Hepatocyte (in vitro differentiated cells): ENCODE measurements at regions not wholly inside any gene's neighbourhood (a gene's known extent, or its start where the extent isn't known, plus 50 kb on each side); places are given as distances from the start of the nearest gene placed in this dataset.

Source experiments
- DNase-seq: peaks from one replicate; pipeline ENCODE4 v3.0.0-alpha.2; 2016; ENCODE audit warnings: low spot score
- H2AFZ ChIP-seq: fragments of 200-600 bp; sonication (generic); 2 replicates; pipeline ENCODE4 v1.6.0; 2016; ENCODE audit warnings: antibody characterized with exemption, mild to moderate bottlenecking
- H3K27ac ChIP-seq: fragments of 200-600 bp; sonication (generic); 2 replicates; pipeline ENCODE4 v1.5.1; 2016; ENCODE audit warnings: mild to moderate bottlenecking
- H3K27me3 ChIP-seq: fragments of 200-600 bp; sonication (generic); 2 replicates; pipeline ENCODE4 v1.6.1; 2016
- H3K36me3 ChIP-seq: fragments of 200-600 bp; sonication (generic); replicated peaks from 2 replicates; pipeline ENCODE4 v1.5.1; 2016; ENCODE audit warnings: low read depth; ENCODE audit not compliant: insufficient read depth
- H3K4me1 ChIP-seq: fragments of 200-600 bp; sonication (generic); 2 replicates; pipeline ENCODE4 v1.5.1; 2016; ENCODE audit warnings: mild to moderate bottlenecking, moderate library complexity; ENCODE audit not compliant: insufficient read depth
- H3K4me2 ChIP-seq: fragments of 200-600 bp; sonication (generic); 2 replicates; pipeline ENCODE4 v1.6.0; 2016
- H3K4me3 ChIP-seq: fragments of 200-600 bp; sonication (generic); 2 replicates; pipeline ENCODE4 v1.5.1; 2016; ENCODE audit warnings: mild to moderate bottlenecking
- H3K79me2 ChIP-seq: fragments of 200-600 bp; sonication (generic); 2 replicates; pipeline ENCODE4 v1.6.0; 2017; ENCODE audit warnings: mild to moderate bottlenecking
- H3K9me2 ChIP-seq: fragments of 200-600 bp; sonication (generic); replicated peaks from 2 replicates; pipeline ENCODE4 v1.6.0; 2017; ENCODE audit warnings: mild to moderate bottlenecking; ENCODE audit not compliant: insufficient read depth
- H3K9me3 ChIP-seq: fragments of 200-600 bp; sonication (generic); 2 replicates; pipeline ENCODE4 v1.5.1; 2016; ENCODE audit warnings: low read depth, mild to moderate bottlenecking
- H4K20me1 ChIP-seq: fragments of 200-600 bp; sonication (generic); 2 replicates; pipeline ENCODE4 v1.6.0; 2016; ENCODE audit warnings: mild to moderate bottlenecking; ENCODE audit not compliant: insufficient read depth, poor library complexity, severe bottlenecking
- EZH2 ChIP-seq: fragments of 200-600 bp; sonication (generic); IDR thresholded peaks from 2 replicates; pipeline ENCODE4 v1.6.1; 2016; ENCODE audit warnings: antibody characterized with exemption, mild to moderate bottlenecking, borderline replicate concordance
- EZH2phosphoT487 ChIP-seq: fragments of 200-600 bp; sonication (generic); IDR thresholded peaks from one replicate; pipeline ENCODE4 v1.6.1; 2018; ENCODE audit warnings: antibody characterized with exemption, mild to moderate bottlenecking, low read depth, moderate library complexity; ENCODE audit not compliant: unreplicated experiment, severe bottlenecking
- WGBS: methylation state at CpG from one replicate; pipeline ENCODE4 v1.1.6; 2016; ENCODE audit warnings: low lambda C conversion rate; ENCODE audit errors: missing lambda C conversion rate; 5-methylcytosine and 5-hydroxymethylcytosine counted together
- TF ChIP-seq, protein P1 (sequence below): fragments of 200-600 bp; sonication (generic); IDR thresholded peaks from 2 replicates; pipeline ENCODE4 v1.5.1; 2016; ENCODE audit warnings: antibody characterized with exemption, mild to moderate bottlenecking; ENCODE audit not compliant: poor library complexity

DNA sequence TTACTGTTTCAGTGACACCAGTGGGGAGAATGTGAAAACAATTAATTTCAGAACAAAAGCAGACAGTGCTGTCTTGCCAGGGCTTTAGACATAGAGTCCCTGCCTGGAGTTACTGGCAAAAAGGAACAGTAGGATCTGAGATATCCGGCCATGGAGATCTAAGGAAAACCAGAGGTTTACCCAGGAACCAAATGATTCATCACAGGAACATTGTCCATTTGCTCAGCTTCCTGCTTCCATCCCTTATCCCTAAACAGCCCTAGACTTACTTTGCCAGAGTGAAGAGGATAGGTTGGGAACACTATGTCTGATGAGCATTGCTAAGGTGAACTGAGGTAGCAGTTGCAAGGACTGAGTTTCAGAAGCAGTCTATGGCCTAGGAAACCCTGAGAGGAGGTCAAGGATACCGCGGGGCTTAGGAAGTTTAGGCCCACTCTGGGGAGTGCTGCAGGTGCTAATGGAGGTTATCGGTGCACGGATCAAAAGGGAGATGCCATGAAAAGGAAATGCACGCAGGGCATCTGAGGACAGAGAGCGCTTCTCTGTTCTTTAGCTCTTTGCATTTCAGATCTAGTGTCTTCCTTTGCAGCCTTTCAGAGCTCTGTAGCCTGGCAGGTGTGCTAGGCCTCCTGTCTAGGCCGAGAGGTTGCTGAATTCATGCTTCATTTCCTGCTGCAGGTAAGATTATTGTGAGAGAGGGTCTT, 223.9 kb downstream of the CDCA7 start:
- DNase-seq: no peak
- no peaks in the 10 kb centered on the region for H3K27me3 ChIP-seq
- WGBS: 94% methylated on average over 8 of the region's 8 CpGs
- H3K36me3 ChIP-seq: no peaks in the 10 kb centered on the region
- H3K4me1 ChIP-seq: no peaks in the 10 kb centered on the region
- H3K9me3 ChIP-seq: no peaks in the 10 kb centered on the region
- H3K79me2 ChIP-seq: no peaks in the 10 kb centered on the region
- no peak overlapping the region for H3K4me3 ChIP-seq
- no peaks in the 10 kb centered on the region for H3K9me2 ChIP-seq
- TF ChIP-seq EZH2 (no peak), EZH2phosphoT487 (no peak)
- TF ChIP-seq, protein P1, sequence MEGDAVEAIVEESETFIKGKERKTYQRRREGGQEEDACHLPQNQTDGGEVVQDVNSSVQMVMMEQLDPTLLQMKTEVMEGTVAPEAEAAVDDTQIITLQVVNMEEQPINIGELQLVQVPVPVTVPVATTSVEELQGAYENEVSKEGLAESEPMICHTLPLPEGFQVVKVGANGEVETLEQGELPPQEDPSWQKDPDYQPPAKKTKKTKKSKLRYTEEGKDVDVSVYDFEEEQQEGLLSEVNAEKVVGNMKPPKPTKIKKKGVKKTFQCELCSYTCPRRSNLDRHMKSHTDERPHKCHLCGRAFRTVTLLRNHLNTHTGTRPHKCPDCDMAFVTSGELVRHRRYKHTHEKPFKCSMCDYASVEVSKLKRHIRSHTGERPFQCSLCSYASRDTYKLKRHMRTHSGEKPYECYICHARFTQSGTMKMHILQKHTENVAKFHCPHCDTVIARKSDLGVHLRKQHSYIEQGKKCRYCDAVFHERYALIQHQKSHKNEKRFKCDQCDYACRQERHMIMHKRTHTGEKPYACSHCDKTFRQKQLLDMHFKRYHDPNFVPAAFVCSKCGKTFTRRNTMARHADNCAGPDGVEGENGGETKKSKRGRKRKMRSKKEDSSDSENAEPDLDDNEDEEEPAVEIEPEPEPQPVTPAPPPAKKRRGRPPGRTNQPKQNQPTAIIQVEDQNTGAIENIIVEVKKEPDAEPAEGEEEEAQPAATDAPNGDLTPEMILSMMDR: no peak
- no peak overlapping the region for H3K27ac ChIP-seq
- H2AFZ ChIP-seq: no peak overlapping the region
- H4K20me1 ChIP-seq: no peaks in the 10 kb centered on the region
- H3K4me2 ChIP-seq: no peak overlapping the region

DNA sequence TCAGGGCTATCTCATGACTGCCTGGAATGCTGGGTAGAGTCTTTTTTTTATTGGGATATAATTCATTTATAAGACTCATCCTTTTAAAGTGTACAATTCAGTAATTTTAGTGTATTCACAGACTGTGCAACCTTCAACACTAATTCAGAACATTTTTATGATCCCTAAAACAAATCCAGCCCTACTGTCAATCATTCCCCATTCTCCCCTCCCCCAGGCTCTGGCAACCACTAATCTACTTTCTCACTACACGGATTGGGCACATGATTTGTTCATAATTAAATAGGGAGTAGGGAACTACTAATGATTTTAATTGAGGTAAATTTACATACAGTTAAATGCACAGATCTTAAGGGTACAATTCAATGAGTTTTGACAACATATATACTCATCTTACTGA, 225.7 kb downstream of the CDCA7 start:
- no peak overlapping the region for H2AFZ ChIP-seq
- no peak overlapping the region for H3K4me3 ChIP-seq
- WGBS: 79% methylated on average over 1 of the region's 1 CpG
- no peak overlapping the region for H3K27ac ChIP-seq
- no peak overlapping the region for H3K4me2 ChIP-seq
- H3K9me3 ChIP-seq: no peaks in the 10 kb centered on the region
- no peaks in the 10 kb centered on the region for H4K20me1 ChIP-seq
- no peak for DNase-seq
- no peaks in the 10 kb centered on the region for H3K4me1 ChIP-seq
- no peak for TF ChIP-seq EZH2
- TF ChIP-seq EZH2phosphoT487: no peak
- TF ChIP-seq, protein P1: no peak
- no peaks in the 10 kb centered on the region for H3K36me3 ChIP-seq
- no peaks in the 10 kb centered on the region for H3K79me2 ChIP-seq
- no peaks in the 10 kb centered on the region for H3K27me3 ChIP-seq
- no peaks in the 10 kb centered on the region for H3K9me2 ChIP-seq

DNA sequence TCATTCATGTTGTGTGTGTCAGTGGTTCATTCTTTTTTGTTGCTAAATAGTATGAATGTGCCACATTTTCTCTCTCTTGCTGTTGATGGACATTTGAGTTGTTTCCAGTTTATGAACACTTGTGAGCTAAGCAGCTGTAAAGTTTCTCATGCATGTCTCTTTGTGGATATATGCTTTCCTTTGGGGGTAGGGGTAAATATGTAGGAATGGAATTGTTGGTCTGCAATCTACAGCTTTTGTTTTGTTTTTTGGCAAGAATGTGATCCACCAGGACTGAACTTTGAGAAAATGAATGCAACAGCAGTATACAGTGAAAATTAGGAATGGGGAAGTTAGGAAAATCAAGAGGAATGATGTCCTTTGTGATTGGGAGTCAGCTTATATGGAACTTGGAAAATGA, 226.3 kb downstream of the CDCA7 start:
- TF ChIP-seq EZH2phosphoT487 (no peak), EZH2 (no peak)
- TF ChIP-seq, protein P1: no peak
- Histone ChIP-seq H3K79me2 (no peaks in the 10 kb centered on the region), H3K9me2 (no peaks in the 10 kb centered on the region), H3K4me2 (no peak overlapping the region), H3K4me1 (no peaks in the 10 kb centered on the region), H2AFZ (no peak overlapping the region), H3K9me3 (no peaks in the 10 kb centered on the region), H4K20me1 (no peaks in the 10 kb centered on the region), H3K36me3 (no peaks in the 10 kb centered on the region), H3K27ac (no peak overlapping the region), H3K4me3 (no peak overlapping the region), H3K27me3 (no peaks in the 10 kb centered on the region)
- no peak for DNase-seq

DNA sequence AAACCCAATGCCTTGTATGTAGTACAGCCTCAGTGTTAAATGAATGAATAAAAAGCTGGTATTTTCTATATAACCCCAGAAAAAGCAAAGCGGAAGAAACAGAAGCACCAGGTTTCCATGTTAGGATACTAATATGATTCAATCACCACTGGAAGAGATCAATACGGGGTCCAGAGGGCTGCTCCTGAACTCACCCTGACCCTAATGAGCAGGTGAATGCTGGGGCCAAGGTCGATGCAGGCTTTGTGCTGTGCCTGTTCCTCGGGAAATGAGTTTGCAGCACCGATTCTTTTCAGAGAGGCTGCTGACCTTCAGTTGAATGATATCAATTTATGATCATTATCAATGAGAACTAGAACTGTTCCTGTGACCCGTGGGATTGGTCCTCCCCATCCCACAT, 228.5 kb downstream of the CDCA7 start:
- H3K4me1 ChIP-seq: no peaks in the 10 kb centered on the region
- no peaks in the 10 kb centered on the region for H3K36me3 ChIP-seq
- no peaks in the 10 kb centered on the region for H3K9me3 ChIP-seq
- H3K4me2 ChIP-seq: no peak overlapping the region
- TF ChIP-seq EZH2phosphoT487 (no peak), EZH2 (no peak)
- TF ChIP-seq, protein P1: no peak
- no peaks in the 10 kb centered on the region for H3K9me2 ChIP-seq
- no peak overlapping the region for H2AFZ ChIP-seq
- DNase-seq: no peak
- H3K27me3 ChIP-seq: no peaks in the 10 kb centered on the region
- H3K79me2 ChIP-seq: no peaks in the 10 kb centered on the region
- WGBS: 82% methylated on average over 6 of the region's 6 CpGs
- H4K20me1 ChIP-seq: no peaks in the 10 kb centered on the region
- no peak overlapping the region for H3K4me3 ChIP-seq
- no peak overlapping the region for H3K27ac ChIP-seq
